ENCODE measurements at regions not wholly inside any gene's neighbourhood (a gene's known extent, or its start where the extent isn't known, plus 50 kb on each side); places are given as distances from the start of the nearest gene placed in this dataset.
"Not testable (repeated sequence)": the region's sequence is repeated elsewhere in the genome, so short reads cannot be mapped to it uniquely, and the experiment has no call there.

- Mint-ChIP-seq H3K4me3 (no peak overlapping the region), H3K4me1 (no peaks in the 10 kb centered on the region), H3K27me3 (no peaks in the 10 kb centered on the region), H3K27ac (no peak overlapping the region), H3K36me3 (no peaks in the 10 kb centered on the region), H3K9me3 (peaks cover 0 to 1% of the 10 kb centered on the region in 2 donors)
- no peak for ATAC-seq (replicated peaks)
- no peak for DNase-seq
Observed at GRCh38 chr3:167078070-167078622, 302.0 kb downstream of the ZBBX start.

GRCh38 chr3:167067787-167068161, 312.3 kb downstream of the ZBBX start:
- no peak overlapping the region for H3K4me3 Mint-ChIP-seq
- ATAC-seq (replicated peaks), result no peak
- peaks cover 0 to 2% of the 10 kb centered on the region in 2 donors for H3K9me3 Mint-ChIP-seq
- H3K27ac Mint-ChIP-seq, result no peak overlapping the region
- H3K27me3 Mint-ChIP-seq, result no peaks in the 10 kb centered on the region
- DNase-seq, result no peak
- no peaks in the 10 kb centered on the region for H3K36me3 Mint-ChIP-seq
- no peaks in the 10 kb centered on the region for H3K4me1 Mint-ChIP-seq

- Mint-ChIP-seq H3K4me1 (no peaks in the 10 kb centered on the region), H3K27me3 (no peaks in the 10 kb centered on the region), H3K4me3 (no peak overlapping the region), H3K27ac (no peak overlapping the region), H3K36me3 (no peaks in the 10 kb centered on the region), H3K9me3 (peaks cover 0 to 2% of the 10 kb centered on the region in 2 donors)
- DNase-seq, result no peak
- ATAC-seq (replicated peaks), result no peak
Observed at GRCh38 chr3:167066977-167067786, 312.9 kb downstream of the ZBBX start.

GRCh38 chr3:167057581-167057980, 322.5 kb downstream of the ZBBX start:
- Mint-ChIP-seq H3K9me3 (peaks cover 6% of the 10 kb centered on the region in 2 donors), H3K27ac (no peak overlapping the region)

GRCh38 chr3:167054926-167055325, 325.2 kb downstream of the ZBBX start:
- ATAC-seq (replicated peaks) (no peak), DNase-seq (no peak)
- H3K27ac Mint-ChIP-seq, result no peak overlapping the region
- peaks cover 4 to 8% of the 10 kb centered on the region in 2 donors for H3K9me3 Mint-ChIP-seq
- no peak overlapping the region for H3K4me3 Mint-ChIP-seq
- H3K27me3 Mint-ChIP-seq, result no peaks in the 10 kb centered on the region
- no peaks in the 10 kb centered on the region for H3K36me3 Mint-ChIP-seq
- no peaks in the 10 kb centered on the region for H3K4me1 Mint-ChIP-seq

More at GRCh38 chr3:167057581-167057980, 322.5 kb downstream of the ZBBX start:
- no peak for DNase-seq
- ATAC-seq (replicated peaks), result no peak
- Mint-ChIP-seq H3K4me3 (no peak overlapping the region), H3K4me1 (no peaks in the 10 kb centered on the region), H3K36me3 (no peaks in the 10 kb centered on the region), H3K27me3 (no peaks in the 10 kb centered on the region)

GRCh38 chr3:167051421-167051820, 328.7 kb downstream of the ZBBX start:
- H3K27me3 Mint-ChIP-seq, result no peaks in the 10 kb centered on the region
- H3K4me3 Mint-ChIP-seq, result no peak overlapping the region
- no peaks in the 10 kb centered on the region for H3K36me3 Mint-ChIP-seq
- no peak for DNase-seq
- H3K4me1 Mint-ChIP-seq, result no peaks in the 10 kb centered on the region
- H3K9me3 Mint-ChIP-seq, result peaks cover 0 to 6% of the 10 kb centered on the region in 2 donors
- ATAC-seq (replicated peaks), result no peak
- no peak overlapping the region for H3K27ac Mint-ChIP-seq

GRCh38 chr3:167033866-167034265, 346.2 kb downstream of the ZBBX start:
- Mint-ChIP-seq H3K4me1 (no peaks in the 10 kb centered on the region), H3K27ac (no peak overlapping the region), H3K9me3 (no peaks in the 10 kb centered on the region), H3K27me3 (no peaks in the 10 kb centered on the region), H3K36me3 (no peaks in the 10 kb centered on the region), H3K4me3 (no peak overlapping the region)
- no peak for ATAC-seq (replicated peaks)
- DNase-seq, result no peak

GRCh38 chr3:167032267-167032876, 347.7 kb downstream of the ZBBX start:
- Mint-ChIP-seq H3K27me3 (no peaks in the 10 kb centered on the region), H3K27ac (no peak overlapping the region), H3K4me3 (no peak overlapping the region), H3K36me3 (no peaks in the 10 kb centered on the region), H3K9me3 (no peaks in the 10 kb centered on the region), H3K4me1 (no peaks in the 10 kb centered on the region)
- DNase-seq, result no peak
- no peak for ATAC-seq (replicated peaks)

GRCh38 chr3:167031364-167032049, 348.6 kb downstream of the ZBBX start:
- Mint-ChIP-seq H3K4me3 (no peak overlapping the region), H3K4me1 (no peaks in the 10 kb centered on the region), H3K9me3 (no peaks in the 10 kb centered on the region), H3K27ac (no peak overlapping the region), H3K36me3 (no peaks in the 10 kb centered on the region), H3K27me3 (no peaks in the 10 kb centered on the region)
- no peak for ATAC-seq (replicated peaks)
- no peak for DNase-seq

- Mint-ChIP-seq H3K36me3 (no peaks in the 10 kb centered on the region), H3K27ac (no peak overlapping the region), H3K4me1 (no peaks in the 10 kb centered on the region), H3K27me3 (no peaks in the 10 kb centered on the region), H3K9me3 (no peaks in the 10 kb centered on the region), H3K4me3 (no peak overlapping the region)
- DNase-seq, result no peak
- no peak for ATAC-seq (replicated peaks)
Observed at GRCh38 chr3:167030082-167030725, 349.9 kb downstream of the ZBBX start.

GRCh38 chr3:167019503-167019902, 360.6 kb downstream of the ZBBX start:
- ATAC-seq (replicated peaks); H3K4me1 Mint-ChIP-seq; H3K9me3 Mint-ChIP-seq; DNase-seq; H3K27me3 Mint-ChIP-seq; H3K27ac Mint-ChIP-seq; H3K4me3 Mint-ChIP-seq; H3K36me3 Mint-ChIP-seq: not testable (repeated sequence)

GRCh38 chr3:167018591-167019111, 361.4 kb downstream of the ZBBX start:
- not testable (repeated sequence) for H3K27ac Mint-ChIP-seq; H3K9me3 Mint-ChIP-seq; H3K4me3 Mint-ChIP-seq; ATAC-seq (replicated peaks); DNase-seq; H3K27me3 Mint-ChIP-seq; H3K36me3 Mint-ChIP-seq; H3K4me1 Mint-ChIP-seq

GRCh38 chr3:167012691-167013090, 367.4 kb downstream of the ZBBX start:
- DNase-seq, result no peak
- H3K4me1 Mint-ChIP-seq, result no peaks in the 10 kb centered on the region
- H3K27ac Mint-ChIP-seq, result no peak overlapping the region
- peaks cover 8% of the 10 kb centered on the region in 2 donors for H3K9me3 Mint-ChIP-seq
- H3K4me3 Mint-ChIP-seq, result no peak overlapping the region
- no peaks in the 10 kb centered on the region for H3K36me3 Mint-ChIP-seq
- no peak for ATAC-seq (replicated peaks)
- H3K27me3 Mint-ChIP-seq, result no peaks in the 10 kb centered on the region

- H3K36me3 Mint-ChIP-seq, result no peaks in the 10 kb centered on the region
- no peak overlapping the region for H3K27ac Mint-ChIP-seq
- no peak overlapping the region for H3K4me3 Mint-ChIP-seq
- H3K27me3 Mint-ChIP-seq, result no peaks in the 10 kb centered on the region
- ATAC-seq (replicated peaks), result no peak
- peaks cover 8 to 12% of the 10 kb centered on the region in 2 donors for H3K9me3 Mint-ChIP-seq
- H3K4me1 Mint-ChIP-seq, result no peaks in the 10 kb centered on the region
- DNase-seq, result no peak
Observed at GRCh38 chr3:167008791-167009190, 371.3 kb downstream of the ZBBX start.
